Transverse colon (tissue), 4 donors: ENCODE measurements at regions not wholly inside any gene's neighbourhood (a gene's known extent, or its start where the extent isn't known, plus 50 kb on each side); places are given as distances from the start of the nearest gene placed in this dataset.

Experiments used
- CTCF ChIP-seq, 5 experiments: fragments of 200-600 bp in 3 of 5; fragments of 450-650 bp in 2 of 5; sonication (generic) in 3 of 5; IDR thresholded peaks; 1 replicate in 2 of 5; 2 replicates in 3 of 5; pipeline ENCODE4 v1.5.1; 2016 to 2017; ENCODE audit warnings: antibody characterized with exemption in 5 of 5, inconsistent platforms in 3 of 5, mild to moderate bottlenecking in 2 of 5, moderate library complexity in 1 of 5
- POLR2A ChIP-seq: fragments of 450-650 bp; IDR thresholded peaks from one replicate; pipeline ENCODE4 v1.6.1; 2016; ENCODE audit warnings: antibody characterized with exemption, mild to moderate bottlenecking, moderate library complexity
- POLR2AphosphoS5 ChIP-seq, 3 donors: sonication (generic); formaldehyde crosslinking; IDR thresholded peaks; one replicate each; pipeline ENCODE4 v1.6.1; 2016; ENCODE audit warnings: antibody characterized with exemption in 3 of 3

- no peak for TF ChIP-seq POLR2AphosphoS5 (IDR thresholded peaks at IDR 0.05)
- no peak for TF ChIP-seq CTCF (IDR thresholded peaks at IDR 0.05)
- TF ChIP-seq POLR2A: no peak
Measured at GRCh38 chr10:129111922-129112321, 355.1 kb upstream of the MGMT start.
